OCI-LY1 (cell line): ENCODE measurements at regions not wholly inside any gene's neighbourhood (a gene's known extent, or its start where the extent isn't known, plus 50 kb on each side); places are given as distances from the start of the nearest gene placed in this dataset.

Source experiments
- EZH2 ChIP-seq: fragments of 200-600 bp; sonication (generic), shearing (Covaris generic); IDR thresholded peaks from 2 replicates; pipeline ENCODE4 v1.8.0; 2017; ENCODE audit warnings: borderline replicate concordance, mixed run types, mild to moderate bottlenecking, antibody characterized with exemption, low read length, moderate library complexity, mixed read lengths
- TF ChIP-seq, protein P1 (sequence below): fragments of 200-600 bp; sonication (generic), shearing (Covaris generic); IDR thresholded peaks from 2 replicates; pipeline ENCODE4 v1.5.1; 2017; ENCODE audit warnings: mild to moderate bottlenecking, antibody characterized with exemption, low read length, moderate library complexity, mixed read lengths

DNA sequence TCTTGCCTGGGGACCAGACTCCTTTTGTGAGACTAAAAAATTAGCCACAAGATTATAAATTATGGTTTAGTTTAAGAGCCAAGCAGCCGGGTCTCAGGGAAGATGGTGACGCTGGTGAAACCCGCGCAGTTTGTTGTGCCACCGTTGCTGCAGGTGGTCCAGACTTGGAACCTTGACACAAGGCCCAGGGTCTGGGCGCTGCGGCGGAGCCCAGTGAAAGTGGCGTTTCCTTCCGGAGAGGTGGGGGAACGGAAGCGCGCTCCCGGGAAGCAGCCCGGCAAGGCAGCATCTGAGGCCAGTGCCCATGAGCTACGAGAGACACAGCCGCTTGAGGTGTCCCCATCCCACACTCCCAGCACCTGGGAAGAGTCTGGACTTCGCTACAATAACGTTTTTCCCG is 131.6 kb downstream of the SKIDA1 start:
- TF ChIP-seq, protein P1, sequence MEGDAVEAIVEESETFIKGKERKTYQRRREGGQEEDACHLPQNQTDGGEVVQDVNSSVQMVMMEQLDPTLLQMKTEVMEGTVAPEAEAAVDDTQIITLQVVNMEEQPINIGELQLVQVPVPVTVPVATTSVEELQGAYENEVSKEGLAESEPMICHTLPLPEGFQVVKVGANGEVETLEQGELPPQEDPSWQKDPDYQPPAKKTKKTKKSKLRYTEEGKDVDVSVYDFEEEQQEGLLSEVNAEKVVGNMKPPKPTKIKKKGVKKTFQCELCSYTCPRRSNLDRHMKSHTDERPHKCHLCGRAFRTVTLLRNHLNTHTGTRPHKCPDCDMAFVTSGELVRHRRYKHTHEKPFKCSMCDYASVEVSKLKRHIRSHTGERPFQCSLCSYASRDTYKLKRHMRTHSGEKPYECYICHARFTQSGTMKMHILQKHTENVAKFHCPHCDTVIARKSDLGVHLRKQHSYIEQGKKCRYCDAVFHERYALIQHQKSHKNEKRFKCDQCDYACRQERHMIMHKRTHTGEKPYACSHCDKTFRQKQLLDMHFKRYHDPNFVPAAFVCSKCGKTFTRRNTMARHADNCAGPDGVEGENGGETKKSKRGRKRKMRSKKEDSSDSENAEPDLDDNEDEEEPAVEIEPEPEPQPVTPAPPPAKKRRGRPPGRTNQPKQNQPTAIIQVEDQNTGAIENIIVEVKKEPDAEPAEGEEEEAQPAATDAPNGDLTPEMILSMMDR = no peak
- no peak for TF ChIP-seq EZH2
